RWPE2 (cell line): ENCODE measurements at regions not wholly inside any gene's neighbourhood (a gene's known extent, or its start where the extent isn't known, plus 50 kb on each side); places are given as distances from the start of the nearest gene placed in this dataset.

Experiments
- ATAC-seq: fragments of 200-7000 bp; cut with Tn5 transposase; 3 replicates; pipeline ENCODE4 v1.9.1; 2021; ENCODE audit warnings: low read depth
- DNase-seq: peaks from one replicate; pipeline ENCODE4 v3.0.0-alpha.2; 2020; ENCODE audit warnings: low spot score
- H3K27ac ChIP-seq: fragments of 450-650 bp; 2 replicates; pipeline ENCODE4 v1.5.1; 2017; ENCODE audit warnings: mild to moderate bottlenecking; ENCODE audit not compliant: poor library complexity, severe bottlenecking
- H3K27me3 ChIP-seq: fragments of 250-450 bp; sonication (Bioruptor Pico); 2 replicates; pipeline ENCODE4 v1.5.1; 2021; ENCODE audit warnings: mild to moderate bottlenecking, moderate library complexity; ENCODE audit not compliant: insufficient read depth, poor library complexity, severe bottlenecking
- H3K36me3 ChIP-seq: fragments of 250-450 bp; sonication (Bioruptor Pico); 2 replicates; pipeline ENCODE4 v1.5.1; 2020; ENCODE audit warnings: low read depth, mild to moderate bottlenecking, moderate library complexity
- H3K4me1 ChIP-seq: fragments of 250-450 bp; sonication (Bioruptor Pico); 2 replicates; pipeline ENCODE4 v1.5.1; 2021; ENCODE audit warnings: mild to moderate bottlenecking, moderate library complexity; ENCODE audit not compliant: insufficient read depth, poor library complexity, severe bottlenecking
- H3K4me3 ChIP-seq: fragments of 250-450 bp; sonication (Bioruptor Pico); 2 replicates; pipeline ENCODE4 v1.5.1; 2021; ENCODE audit warnings: mild to moderate bottlenecking, moderate library complexity; ENCODE audit not compliant: severe bottlenecking
- H3K9me3 ChIP-seq: fragments of 250-450 bp; sonication (Bioruptor Pico); 2 replicates; pipeline ENCODE4 v1.5.1; 2021; ENCODE audit warnings: mild to moderate bottlenecking, moderate library complexity; ENCODE audit not compliant: severe bottlenecking
- TF ChIP-seq, protein P1 (sequence below): fragments of 450-650 bp; IDR thresholded peaks from one replicate; pipeline ENCODE4 v1.5.1; 2017; ENCODE audit warnings: mild to moderate bottlenecking, moderate library complexity; ENCODE audit not compliant: poor library complexity, severe bottlenecking

DNA sequence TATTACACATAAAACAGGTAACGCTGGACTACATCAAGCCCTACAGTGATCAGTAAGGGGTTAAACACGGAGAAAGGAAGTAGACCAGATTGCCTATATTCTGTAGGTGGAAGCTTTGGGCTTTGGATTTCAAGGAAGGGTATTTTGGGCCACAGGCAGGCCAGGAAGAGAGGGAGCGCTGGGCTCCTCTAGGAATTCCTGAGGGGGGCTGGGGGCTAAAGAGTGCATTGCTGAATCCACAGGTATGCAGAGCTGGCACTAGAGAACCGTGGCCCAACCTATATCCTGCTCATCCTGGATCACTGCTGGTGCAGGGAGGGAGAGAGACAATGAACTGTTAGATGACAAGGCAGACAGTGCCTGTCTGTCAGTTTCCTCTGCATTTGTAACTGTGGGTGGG lies 367.1 kb downstream of the CSNK1G3 start:
- no peak overlapping the region for H3K4me3 ChIP-seq
- ATAC-seq (no peak), DNase-seq (no peak)
- no peaks in the 10 kb centered on the region for H3K4me1 ChIP-seq
- H3K9me3 ChIP-seq: no peaks in the 10 kb centered on the region
- TF ChIP-seq, protein P1, sequence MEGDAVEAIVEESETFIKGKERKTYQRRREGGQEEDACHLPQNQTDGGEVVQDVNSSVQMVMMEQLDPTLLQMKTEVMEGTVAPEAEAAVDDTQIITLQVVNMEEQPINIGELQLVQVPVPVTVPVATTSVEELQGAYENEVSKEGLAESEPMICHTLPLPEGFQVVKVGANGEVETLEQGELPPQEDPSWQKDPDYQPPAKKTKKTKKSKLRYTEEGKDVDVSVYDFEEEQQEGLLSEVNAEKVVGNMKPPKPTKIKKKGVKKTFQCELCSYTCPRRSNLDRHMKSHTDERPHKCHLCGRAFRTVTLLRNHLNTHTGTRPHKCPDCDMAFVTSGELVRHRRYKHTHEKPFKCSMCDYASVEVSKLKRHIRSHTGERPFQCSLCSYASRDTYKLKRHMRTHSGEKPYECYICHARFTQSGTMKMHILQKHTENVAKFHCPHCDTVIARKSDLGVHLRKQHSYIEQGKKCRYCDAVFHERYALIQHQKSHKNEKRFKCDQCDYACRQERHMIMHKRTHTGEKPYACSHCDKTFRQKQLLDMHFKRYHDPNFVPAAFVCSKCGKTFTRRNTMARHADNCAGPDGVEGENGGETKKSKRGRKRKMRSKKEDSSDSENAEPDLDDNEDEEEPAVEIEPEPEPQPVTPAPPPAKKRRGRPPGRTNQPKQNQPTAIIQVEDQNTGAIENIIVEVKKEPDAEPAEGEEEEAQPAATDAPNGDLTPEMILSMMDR: no peak
- H3K36me3 ChIP-seq: no peaks in the 10 kb centered on the region
- H3K27me3 ChIP-seq: peaks cover 4% of the 10 kb centered on the region
- no peak overlapping the region for H3K27ac ChIP-seq

DNA sequence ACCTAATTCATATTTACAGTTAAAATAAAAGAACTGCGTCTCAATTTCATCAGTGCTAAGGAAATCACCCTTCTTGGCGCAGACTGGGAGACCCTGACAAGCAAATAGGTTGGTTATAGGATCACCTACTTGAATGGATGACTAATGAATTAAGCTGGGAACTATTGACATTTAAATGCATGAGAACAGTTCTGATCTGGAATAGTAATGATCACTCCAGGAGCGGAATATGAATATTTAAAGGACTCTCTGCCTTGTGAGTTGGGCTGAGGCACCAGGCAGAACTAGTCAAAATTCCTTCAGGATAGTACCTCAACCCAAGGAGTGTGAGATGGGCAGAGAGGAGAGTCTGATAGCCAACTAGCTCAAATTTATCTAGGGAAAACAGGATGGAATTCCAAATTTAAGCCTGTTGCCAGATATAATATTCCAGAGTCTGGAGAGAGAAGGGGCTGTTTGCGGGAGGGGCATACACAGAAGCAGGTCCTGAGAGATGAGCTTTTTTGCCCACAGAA lies 364.4 kb downstream of the CSNK1G3 start:
- Histone ChIP-seq H3K4me3 (no peak overlapping the region), H3K36me3 (no peaks in the 10 kb centered on the region), H3K9me3 (no peaks in the 10 kb centered on the region), H3K4me1 (no peaks in the 10 kb centered on the region), H3K27ac (no peak overlapping the region), H3K27me3 (no peaks in the 10 kb centered on the region)
- no peak for ATAC-seq
- DNase-seq: no peak
- TF ChIP-seq, protein P1: no peak

DNA sequence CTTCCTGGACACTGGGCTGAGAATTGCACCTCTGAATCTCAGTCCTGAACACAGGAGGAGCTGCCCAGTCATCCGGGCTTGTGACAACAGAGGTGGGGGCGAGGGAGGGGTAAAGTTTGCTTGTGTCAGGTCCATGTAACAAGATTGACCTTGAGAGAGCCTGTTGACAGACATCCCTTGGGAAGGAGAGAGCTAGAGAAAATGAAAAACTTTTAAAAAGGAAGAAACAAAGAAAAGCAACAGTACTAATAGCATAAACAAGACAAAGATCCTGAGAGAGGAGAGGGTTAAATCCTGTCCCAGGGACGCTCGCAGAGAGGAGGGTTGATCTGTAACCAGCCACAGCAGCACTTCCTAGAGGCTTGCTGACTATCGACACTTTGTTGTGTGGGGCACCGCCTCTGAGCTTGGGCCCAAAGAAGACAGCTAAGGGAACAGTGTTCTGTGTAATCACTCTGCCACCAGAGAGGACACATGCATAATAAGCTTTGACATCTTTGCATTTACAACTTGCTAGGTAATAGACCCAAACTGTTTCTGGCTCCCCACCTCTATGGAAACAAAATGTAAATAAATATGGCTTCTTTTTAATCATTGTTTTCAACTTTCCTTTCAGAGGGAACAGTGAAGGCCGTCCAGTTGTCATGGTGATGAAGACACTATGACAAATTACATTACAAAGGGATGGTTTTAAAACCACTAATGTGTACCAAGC lies 363.7 kb downstream of the CSNK1G3 start:
- TF ChIP-seq, protein P1: no peak
- ATAC-seq: no peak

DNA sequence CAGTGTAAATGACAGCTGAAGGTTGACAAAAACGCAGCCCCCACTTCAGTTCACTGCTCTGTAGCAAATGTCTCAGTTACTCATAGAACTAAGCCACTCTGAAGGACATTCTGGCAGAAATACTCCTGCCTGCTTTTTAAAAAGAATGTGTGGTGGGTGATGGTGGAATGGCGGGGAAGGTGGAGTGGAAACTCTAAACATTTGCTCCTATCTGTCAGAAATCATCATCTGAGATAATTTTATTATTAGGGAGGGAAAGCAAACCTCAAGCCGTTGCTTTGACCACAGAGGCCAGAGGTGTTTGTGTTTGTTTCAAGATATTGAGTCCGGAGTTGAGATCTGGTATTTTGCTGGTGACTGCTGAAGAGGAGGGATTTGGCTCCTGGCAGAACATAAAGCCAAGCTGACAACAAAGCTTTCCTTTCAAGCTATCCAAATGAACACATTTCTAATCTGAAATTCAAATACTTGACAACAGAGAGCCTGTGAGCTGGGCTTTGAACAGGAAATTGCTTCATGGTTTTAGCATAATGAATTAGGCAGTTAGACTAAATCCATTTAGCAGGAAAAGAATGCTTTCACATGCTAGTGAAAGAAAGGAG lies 362.7 kb downstream of the CSNK1G3 start:
- H3K4me1 ChIP-seq: no peaks in the 10 kb centered on the region
- H3K9me3 ChIP-seq: no peaks in the 10 kb centered on the region
- H3K27ac ChIP-seq: no peak overlapping the region
- no peaks in the 10 kb centered on the region for H3K27me3 ChIP-seq
- TF ChIP-seq, protein P1: no peak
- no peaks in the 10 kb centered on the region for H3K36me3 ChIP-seq
- ATAC-seq (no peak), DNase-seq (no peak)
- H3K4me3 ChIP-seq: no peak overlapping the region

More for the DNA sequence above, 363.7 kb downstream of the CSNK1G3 start:
- Histone ChIP-seq H3K9me3 (no peaks in the 10 kb centered on the region), H3K27me3 (no peaks in the 10 kb centered on the region), H3K27ac (no peak overlapping the region), H3K4me1 (no peaks in the 10 kb centered on the region), H3K4me3 (no peak overlapping the region), H3K36me3 (no peaks in the 10 kb centered on the region)
- no peak for DNase-seq

DNA sequence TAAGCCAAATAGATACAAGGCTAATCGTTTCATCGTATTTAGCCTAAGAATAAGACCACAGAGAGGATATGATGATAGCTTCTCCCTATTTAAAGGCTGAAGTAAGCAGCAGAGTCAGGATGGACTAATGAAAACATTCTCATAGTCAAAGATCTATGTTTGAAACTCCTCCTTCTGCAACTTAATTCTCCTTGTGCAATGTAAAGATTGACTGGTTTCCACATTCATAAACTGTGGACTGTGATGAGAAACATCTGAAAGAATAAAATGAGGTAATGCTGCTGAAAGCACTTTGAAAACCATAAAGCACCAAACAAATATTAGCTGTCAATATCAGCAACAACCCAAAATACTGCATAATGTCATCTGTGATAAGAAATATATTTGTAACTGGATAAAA lies 361.9 kb downstream of the CSNK1G3 start:
- H3K4me1 ChIP-seq: no peaks in the 10 kb centered on the region
- no peak for DNase-seq
- no peaks in the 10 kb centered on the region for H3K9me3 ChIP-seq
- no peaks in the 10 kb centered on the region for H3K36me3 ChIP-seq
- no peaks in the 10 kb centered on the region for H3K27me3 ChIP-seq
- TF ChIP-seq, protein P1: no peak
- H3K27ac ChIP-seq: no peak overlapping the region
- no peak overlapping the region for H3K4me3 ChIP-seq
- ATAC-seq: no peak
